Activated CD8-positive, alpha-beta T cell treated with anti-CD3 and anti-CD28 coated beads, Interleukin-2, amount 10 ng/mL, durations not matched to agents 7 days and 5 days (primary cell): ENCODE measurements at regions not wholly inside any gene's neighbourhood (a gene's known extent, or its start where the extent isn't known, plus 50 kb on each side); places are given as distances from the start of the nearest gene placed in this dataset.

Source experiments
- ATAC-seq: fragments of 150-1000 bp; cut with Tn5 transposase; one replicate; pipeline ENCODE4 v1.10.0; 2021; ENCODE audit warnings: moderate library complexity
- CTCF ChIA-PET: fragments of 350-600 bp; sonication (Branson Sonifier 250); formaldehyde crosslinking; loops from one replicate; lab custom pipeline; 2021; ENCODE audit warnings: antibody characterized with exemption; lab: Charles Lee
- POLR2A ChIA-PET: fragments of 350-600 bp; sonication (Branson Sonifier 250); formaldehyde crosslinking; loops from one replicate; lab custom pipeline; 2021; ENCODE audit warnings: antibody characterized with exemption; lab: Charles Lee
- DNase-seq: peaks from one replicate; pipeline ENCODE4 v3.0.0-alpha.2; 2020
- H3K27ac Mint-ChIP-seq: one replicate; pipeline ENCODE4 v1.8.0; 2021; ENCODE audit warnings: mild to moderate bottlenecking, mixed read lengths
- H3K27me3 Mint-ChIP-seq: one replicate; pipeline ENCODE4 v1.8.0; 2021; ENCODE audit warnings: low read depth, mixed read lengths
- H3K36me3 Mint-ChIP-seq: one replicate; pipeline ENCODE4 v1.8.0; 2021; ENCODE audit warnings: low read depth, mixed read lengths
- H3K4me1 Mint-ChIP-seq: one replicate; pipeline ENCODE4 v1.8.0; 2021; ENCODE audit warnings: low read depth, mixed read lengths
- H3K4me3 Mint-ChIP-seq: one replicate; pipeline ENCODE4 v1.8.0; 2021; ENCODE audit warnings: mild to moderate bottlenecking, mixed read lengths
- H3K9me3 Mint-ChIP-seq: one replicate; pipeline ENCODE4 v1.8.0; 2022; ENCODE audit warnings: mixed read lengths; ENCODE audit not compliant: insufficient read depth

DNA sequence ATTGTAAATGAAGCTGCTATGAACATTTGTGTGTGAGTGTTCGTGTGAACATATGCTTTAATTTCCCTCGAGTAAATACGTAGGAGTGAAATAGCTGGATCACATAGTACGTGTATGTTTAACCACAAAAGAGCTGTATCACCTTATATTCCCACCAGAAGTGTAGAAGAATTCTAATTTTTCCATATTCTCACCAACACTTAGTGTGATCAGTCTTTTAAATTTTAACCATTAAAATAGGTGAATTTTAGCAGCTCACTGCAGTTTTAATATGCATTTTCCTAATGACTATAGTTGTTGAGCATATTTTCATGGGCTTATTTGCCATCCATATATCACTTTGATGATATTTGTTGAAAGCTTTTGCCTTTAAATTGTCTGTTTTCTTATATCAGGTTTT is 741.2 kb downstream of the PTPRU start:
- DNase-seq (no peak), ATAC-seq (no peak)
- POLR2A ChIA-PET, result no interaction called here
- Mint-ChIP-seq H3K4me1 (no peaks in the 10 kb centered on the region), H3K4me3 (no peak overlapping the region), H3K27ac (no peak overlapping the region), H3K36me3 (no peaks in the 10 kb centered on the region), H3K9me3 (peaks cover 4% of the 10 kb centered on the region), H3K27me3 (no peaks in the 10 kb centered on the region)
- CTCF ChIA-PET, result no interaction called here

GRCh38 chr1:29975036-29975694 is 738.8 kb downstream of the PTPRU start:
- Mint-ChIP-seq H3K4me3 (no peak overlapping the region), H3K27me3 (no peaks in the 10 kb centered on the region)

GRCh38 chr1:29974316-29974724 is 738.0 kb downstream of the PTPRU start:
- Mint-ChIP-seq H3K9me3 (peaks cover 4% of the 10 kb centered on the region), H3K4me3 (no peak overlapping the region), H3K27me3 (no peaks in the 10 kb centered on the region), H3K36me3 (no peaks in the 10 kb centered on the region), H3K4me1 (no peaks in the 10 kb centered on the region), H3K27ac (no peak overlapping the region)
- CTCF ChIA-PET, result no interaction called here
- no peak for DNase-seq
- POLR2A ChIA-PET, result no interaction called here
- ATAC-seq, result no peak

More at GRCh38 chr1:29975036-29975694, 738.8 kb downstream of the PTPRU start:
- no peaks in the 10 kb centered on the region for H3K36me3 Mint-ChIP-seq
- ATAC-seq (no peak), DNase-seq (peak; percentile 25)
- H3K27ac Mint-ChIP-seq, result no peak overlapping the region
- ChIA-PET POLR2A (no interaction called here), CTCF (no interaction called here)
- peaks cover 4% of the 10 kb centered on the region for H3K9me3 Mint-ChIP-seq
- no peaks in the 10 kb centered on the region for H3K4me1 Mint-ChIP-seq

DNA sequence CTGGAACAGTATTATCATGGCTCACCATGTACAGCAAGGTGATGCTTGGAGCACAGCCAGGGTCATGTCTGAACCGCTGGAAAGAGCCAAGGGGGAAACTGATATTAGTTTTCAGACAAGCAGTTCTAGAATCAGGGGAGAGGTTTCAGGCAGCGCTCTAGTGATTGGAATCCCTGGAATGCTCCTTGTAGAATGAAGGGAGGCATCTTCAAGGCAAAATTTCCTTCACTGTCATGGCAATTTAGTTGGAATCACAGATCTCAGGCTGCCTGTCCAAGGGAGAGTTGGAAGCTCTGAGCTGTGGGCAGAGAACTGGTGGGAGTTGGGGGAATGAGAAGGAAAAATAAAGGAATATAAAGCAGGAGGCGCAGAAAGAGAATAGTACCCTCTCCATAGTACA is 737.1 kb downstream of the PTPRU start:
- Mint-ChIP-seq H3K27ac (no peak overlapping the region), H3K4me3 (no peak overlapping the region), H3K4me1 (no peaks in the 10 kb centered on the region), H3K27me3 (no peaks in the 10 kb centered on the region), H3K36me3 (no peaks in the 10 kb centered on the region), H3K9me3 (peaks cover 4% of the 10 kb centered on the region)
- ChIA-PET CTCF (interaction anchor here (0.6 to 0.7 kb wide), 2 partner anchors 12 to 385 kb away, joined by 3 to 4 read pairs; no protein-coding TSS in a partner anchor), POLR2A (no interaction called here)
- ATAC-seq, result no peak
- DNase-seq, result no peak

DNA sequence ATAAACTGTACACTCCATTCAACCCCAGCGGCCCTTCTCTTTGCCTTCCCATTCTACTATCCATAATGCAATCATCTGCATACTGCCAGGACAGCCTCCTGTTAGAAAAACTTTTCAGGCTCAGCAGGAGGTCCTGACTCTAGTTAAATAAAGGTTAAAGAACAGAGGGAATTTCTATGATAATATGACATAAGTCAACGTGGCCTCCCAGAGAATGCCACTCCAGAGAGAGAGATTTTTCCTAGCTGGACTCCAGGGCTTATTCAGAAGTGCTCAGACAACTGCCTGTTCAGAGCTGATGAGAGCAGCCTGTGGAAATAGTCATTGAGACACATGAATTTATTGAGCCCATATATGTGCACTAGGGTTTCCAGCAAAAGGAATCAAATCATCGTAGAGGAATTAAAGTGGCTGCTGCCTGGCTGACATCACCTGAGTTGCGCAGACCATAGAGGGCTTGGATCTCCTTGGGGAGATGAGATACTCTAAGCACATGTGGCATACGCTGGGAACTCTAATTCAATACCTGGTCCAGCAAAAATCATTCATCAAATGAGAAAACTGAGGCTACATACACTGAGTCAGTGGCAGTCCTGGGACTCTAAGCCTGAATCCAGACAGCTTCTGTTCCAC is 736.2 kb downstream of the PTPRU start:
- CTCF ChIA-PET, result no interaction called here
- POLR2A ChIA-PET, result no interaction called here
- Mint-ChIP-seq H3K9me3 (no peaks in the 10 kb centered on the region), H3K27me3 (no peaks in the 10 kb centered on the region), H3K4me1 (no peaks in the 10 kb centered on the region), H3K4me3 (no peak overlapping the region), H3K27ac (no peak overlapping the region), H3K36me3 (no peaks in the 10 kb centered on the region)
- ATAC-seq, result no peak
- no peak for DNase-seq

DNA sequence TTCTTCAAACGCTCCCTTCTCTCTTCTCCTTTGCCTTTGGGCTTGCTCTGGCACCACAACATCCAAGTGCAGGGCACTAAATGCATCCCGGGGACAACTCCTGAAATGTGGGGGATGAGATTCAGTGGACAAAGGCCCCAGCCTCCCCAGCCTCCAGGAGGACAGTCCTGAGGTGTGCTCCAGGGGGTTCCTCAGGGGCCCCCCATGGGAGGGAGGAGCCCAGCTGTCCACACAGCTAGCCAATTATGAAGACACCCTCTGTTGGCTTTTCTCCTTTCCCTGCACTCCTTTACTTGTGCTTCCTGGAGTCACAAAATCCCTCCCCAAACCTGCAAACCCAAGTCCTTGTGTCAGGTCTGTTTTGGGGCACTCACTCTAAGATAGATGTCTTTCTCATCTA is 735.4 kb downstream of the PTPRU start:
- ChIA-PET POLR2A (no interaction called here), CTCF (no interaction called here)
- no peaks in the 10 kb centered on the region for H3K27me3 Mint-ChIP-seq
- no peak for ATAC-seq
- H3K27ac Mint-ChIP-seq, result no peak overlapping the region
- no peaks in the 10 kb centered on the region for H3K9me3 Mint-ChIP-seq
- H3K4me3 Mint-ChIP-seq, result no peak overlapping the region
- no peaks in the 10 kb centered on the region for H3K36me3 Mint-ChIP-seq
- no peak for DNase-seq
- no peaks in the 10 kb centered on the region for H3K4me1 Mint-ChIP-seq

GRCh38 chr1:29970747-29971325 is 734.5 kb downstream of the PTPRU start:
- H3K4me1 Mint-ChIP-seq, result no peaks in the 10 kb centered on the region
- H3K9me3 Mint-ChIP-seq, result no peaks in the 10 kb centered on the region

GRCh38 chr1:29969576-29969975 is 733.3 kb downstream of the PTPRU start:
- Mint-ChIP-seq H3K4me3 (no peak overlapping the region), H3K4me1 (no peaks in the 10 kb centered on the region), H3K9me3 (no peaks in the 10 kb centered on the region), H3K36me3 (no peaks in the 10 kb centered on the region), H3K27me3 (no peaks in the 10 kb centered on the region), H3K27ac (no peak overlapping the region)
- no peak for DNase-seq
- ChIA-PET CTCF (no interaction called here), POLR2A (interaction anchor here (0.6 kb wide), 1 partner anchor 643 kb away, joined by 3 read pairs; no protein-coding TSS in a partner anchor)
- ATAC-seq, result no peak

More at GRCh38 chr1:29970747-29971325, 734.5 kb downstream of the PTPRU start:
- ChIA-PET CTCF (no interaction called here), POLR2A (no interaction called here)
- Mint-ChIP-seq H3K27ac (no peak overlapping the region), H3K27me3 (no peaks in the 10 kb centered on the region), H3K4me3 (no peak overlapping the region), H3K36me3 (no peaks in the 10 kb centered on the region)
- no peak for ATAC-seq
- DNase-seq, result no peak

DNA sequence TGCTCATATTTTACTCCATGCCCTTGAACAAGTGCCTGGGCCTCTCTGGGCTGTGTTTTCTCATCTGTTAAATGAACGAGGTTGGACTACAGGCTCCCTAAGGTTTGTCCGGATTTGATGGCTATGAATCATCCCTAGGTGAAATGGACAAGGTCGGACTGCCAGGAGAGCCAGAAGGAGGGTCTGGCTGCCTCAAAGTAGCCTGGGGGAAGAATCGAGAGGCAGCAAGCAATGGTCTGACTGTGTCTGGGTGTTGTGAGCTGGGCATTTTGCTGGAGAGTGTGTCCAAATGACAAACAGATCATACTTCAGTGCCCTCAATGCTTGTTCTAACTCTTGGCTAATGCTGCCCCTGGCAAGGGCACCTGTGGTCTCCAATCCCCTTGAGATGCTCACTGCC is 730.9 kb downstream of the PTPRU start:
- Mint-ChIP-seq H3K4me1 (no peaks in the 10 kb centered on the region), H3K27ac (no peak overlapping the region), H3K27me3 (no peaks in the 10 kb centered on the region), H3K36me3 (no peaks in the 10 kb centered on the region), H3K9me3 (no peaks in the 10 kb centered on the region), H3K4me3 (no peak overlapping the region)
- ChIA-PET CTCF (no interaction called here), POLR2A (no interaction called here)
- ATAC-seq, result no peak
- no peak for DNase-seq

DNA sequence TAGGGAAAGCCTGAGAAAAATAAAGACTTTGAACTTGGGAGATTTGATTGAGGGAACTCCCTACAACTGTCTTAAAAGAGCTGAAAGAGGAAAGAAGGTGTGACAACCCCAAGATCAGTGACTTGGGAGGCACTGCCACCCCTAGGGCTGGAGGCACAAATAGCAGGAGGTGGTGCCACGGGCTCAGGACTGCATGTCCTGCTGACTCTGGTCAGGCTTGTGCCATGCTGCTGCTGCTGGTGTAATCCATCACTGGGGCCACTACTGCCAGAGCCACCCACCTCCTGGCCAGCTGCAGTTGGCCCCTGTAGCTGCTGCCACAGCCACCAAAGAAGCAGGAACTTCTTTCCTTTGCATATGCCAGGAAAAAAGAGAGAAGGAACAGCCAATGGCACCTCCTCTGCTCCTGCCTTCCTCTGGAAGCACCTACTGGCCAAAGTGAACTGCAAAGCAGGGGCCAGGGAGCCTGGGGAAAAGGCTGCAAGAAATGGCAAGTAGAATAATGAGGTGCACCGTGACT is 730.3 kb downstream of the PTPRU start:
- Mint-ChIP-seq H3K4me1 (no peaks in the 10 kb centered on the region), H3K36me3 (no peaks in the 10 kb centered on the region), H3K4me3 (no peak overlapping the region), H3K9me3 (no peaks in the 10 kb centered on the region), H3K27me3 (no peaks in the 10 kb centered on the region), H3K27ac (no peak overlapping the region)
- POLR2A ChIA-PET, result no interaction called here
- DNase-seq (no peak), ATAC-seq (no peak)
- CTCF ChIA-PET, result no interaction called here

- H3K36me3 Mint-ChIP-seq, result no peaks in the 10 kb centered on the region
- CTCF ChIA-PET, result no interaction called here
- no peak overlapping the region for H3K27ac Mint-ChIP-seq
- H3K4me3 Mint-ChIP-seq, result no peak overlapping the region
- ATAC-seq (no peak), DNase-seq (no peak)
- H3K4me1 Mint-ChIP-seq, result no peaks in the 10 kb centered on the region
- no peaks in the 10 kb centered on the region for H3K9me3 Mint-ChIP-seq
- POLR2A ChIA-PET, result no interaction called here
- H3K27me3 Mint-ChIP-seq, result no peaks in the 10 kb centered on the region
Observed at GRCh38 chr1:29964718-29965533, 728.6 kb downstream of the PTPRU start.

- Mint-ChIP-seq H3K9me3 (no peaks in the 10 kb centered on the region), H3K27ac (no peak overlapping the region), H3K36me3 (no peaks in the 10 kb centered on the region), H3K27me3 (no peaks in the 10 kb centered on the region), H3K4me1 (no peaks in the 10 kb centered on the region), H3K4me3 (no peak overlapping the region)
- DNase-seq, result no peak
- ChIA-PET POLR2A (no interaction called here), CTCF (no interaction called here)
- ATAC-seq, result no peak
Observed at GRCh38 chr1:29963946-29964345, 727.6 kb downstream of the PTPRU start.
